ENCODE measurements at regions not wholly inside any gene's neighbourhood (a gene's known extent, or its start where the extent isn't known, plus 50 kb on each side); places are given as distances from the start of the nearest gene placed in this dataset.

DNA sequence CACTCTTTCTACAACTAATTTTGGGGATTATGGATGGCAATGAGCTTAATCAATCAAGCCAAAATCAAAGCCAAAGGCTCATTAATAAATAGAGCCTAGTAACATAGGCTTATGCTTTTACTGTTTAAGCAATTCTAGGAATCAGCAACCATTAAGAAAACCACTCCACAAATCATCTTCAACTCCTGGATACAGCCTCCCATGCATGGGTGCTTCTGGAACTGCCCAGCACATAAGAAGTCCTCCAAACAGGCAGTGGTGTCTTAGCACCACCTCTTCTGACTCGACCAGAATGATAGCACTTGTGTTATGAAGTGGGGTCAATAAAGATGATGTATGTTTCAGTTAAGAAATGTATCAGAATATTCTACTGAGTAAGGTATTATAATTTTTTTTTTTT, 104.4 kb upstream of the SERPINE2 start:
- no TSS peak for BruUV-seq (replicated peaks)
- Mint-ChIP-seq H3K9me3 (ENCODE audit: unreplicated experiment) (peaks cover 4% of the 10 kb centered on the region), H3K36me3 (ENCODE audit: insufficient read depth, unreplicated experiment) (no peaks in the 10 kb centered on the region), H3K27me3 (ENCODE audit: insufficient read depth, unreplicated experiment) (no peaks in the 10 kb centered on the region), H3K4me1 (ENCODE audit: low read depth, unreplicated experiment) (peaks cover 15% of the 10 kb centered on the region), H3K27ac (ENCODE audit: unreplicated experiment) (no peak overlapping the region), H3K4me3 (ENCODE audit: unreplicated experiment) (no peak overlapping the region)
- CTCF ChIA-PET = no interaction called here
- Histone ChIP-seq H3K36me3 (ENCODE audit: control insufficient read depth, insufficient read depth, low read length) (no peaks in the 10 kb centered on the region; the same call in 1 of the 2 replicates), H3K4me3 (ENCODE audit: low read depth, low read length) (no peak overlapping the region), H3K9me3 (no peaks in the 10 kb centered on the region), H3K4me1 (peaks cover 24% of the 10 kb centered on the region), H3K27me3 (replicated peaks; ENCODE audit: control insufficient read depth, insufficient read depth, low read length) (no peaks in the 10 kb centered on the region)
- TF ChIP-seq, protein P1, sequence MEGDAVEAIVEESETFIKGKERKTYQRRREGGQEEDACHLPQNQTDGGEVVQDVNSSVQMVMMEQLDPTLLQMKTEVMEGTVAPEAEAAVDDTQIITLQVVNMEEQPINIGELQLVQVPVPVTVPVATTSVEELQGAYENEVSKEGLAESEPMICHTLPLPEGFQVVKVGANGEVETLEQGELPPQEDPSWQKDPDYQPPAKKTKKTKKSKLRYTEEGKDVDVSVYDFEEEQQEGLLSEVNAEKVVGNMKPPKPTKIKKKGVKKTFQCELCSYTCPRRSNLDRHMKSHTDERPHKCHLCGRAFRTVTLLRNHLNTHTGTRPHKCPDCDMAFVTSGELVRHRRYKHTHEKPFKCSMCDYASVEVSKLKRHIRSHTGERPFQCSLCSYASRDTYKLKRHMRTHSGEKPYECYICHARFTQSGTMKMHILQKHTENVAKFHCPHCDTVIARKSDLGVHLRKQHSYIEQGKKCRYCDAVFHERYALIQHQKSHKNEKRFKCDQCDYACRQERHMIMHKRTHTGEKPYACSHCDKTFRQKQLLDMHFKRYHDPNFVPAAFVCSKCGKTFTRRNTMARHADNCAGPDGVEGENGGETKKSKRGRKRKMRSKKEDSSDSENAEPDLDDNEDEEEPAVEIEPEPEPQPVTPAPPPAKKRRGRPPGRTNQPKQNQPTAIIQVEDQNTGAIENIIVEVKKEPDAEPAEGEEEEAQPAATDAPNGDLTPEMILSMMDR (IDR thresholded peaks at IDR 0.05; ENCODE audit: insufficient read depth in 1 of 2, low read depth in 1 of 2, low read length in 1 of 2, severe bottlenecking in 1 of 2, unreplicated experiment in 1 of 2) = no peak
- no peak for DNase-seq
- intact Hi-C loops (cut with micrococcal nuclease; ENCODE audit: unreplicated experiment) = no loop called here
- POLR2A ChIA-PET = interaction anchor here (0.7 kb wide), 1 partner anchor 173 kb away, joined by 3 read pairs; no protein-coding TSS in a partner anchor

DNA sequence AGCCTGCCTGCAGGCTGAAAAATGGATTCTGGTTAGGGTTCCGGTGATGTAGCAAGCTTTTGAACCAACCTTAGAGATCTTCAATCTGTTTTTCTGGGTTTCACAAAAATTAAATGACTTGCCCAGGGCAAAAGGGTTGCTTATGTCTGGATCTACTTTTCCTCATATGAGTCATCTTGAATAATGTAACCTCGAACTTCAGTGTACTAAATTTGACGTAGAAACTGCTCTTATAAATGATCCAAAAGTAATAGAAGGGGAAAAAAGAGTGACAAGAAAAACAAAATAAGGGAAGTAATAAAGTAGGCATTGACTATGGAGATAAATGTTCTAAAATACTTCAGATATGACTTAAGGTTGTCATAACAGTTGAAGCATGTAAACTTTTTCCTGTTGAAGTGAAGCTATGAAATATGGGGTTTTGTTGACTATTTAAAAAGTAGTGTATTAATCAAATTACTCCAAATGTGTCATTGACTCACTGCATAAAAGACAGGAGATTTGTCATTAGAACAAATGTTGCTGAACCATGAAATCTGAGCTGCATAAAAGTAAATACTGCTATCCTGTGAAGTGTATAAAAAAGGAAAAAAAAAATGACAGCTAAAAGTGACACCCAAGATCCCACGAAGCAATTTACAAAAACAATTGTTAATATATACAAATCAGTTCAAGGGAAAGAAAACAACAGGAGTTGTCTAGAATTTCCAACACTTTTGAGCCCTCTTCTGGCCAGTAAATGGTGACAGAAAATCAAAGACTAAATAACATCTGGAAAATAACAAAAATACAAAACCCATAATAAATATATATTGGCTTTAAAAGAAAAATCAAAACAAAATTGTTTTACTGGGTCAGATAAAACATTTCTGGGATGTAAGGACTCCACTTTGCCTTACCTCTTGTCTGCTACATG, 103.6 kb upstream of the SERPINE2 start:
- H3K9me3 ChIP-seq = no peaks in the 10 kb centered on the region
- H3K4me3 ChIP-seq (ENCODE audit: low read depth, low read length) = no peak overlapping the region
- no TSS peak for BruUV-seq (replicated peaks)
- ChIA-PET CTCF (no interaction called here), POLR2A (interaction anchor here (0.7 kb wide), 1 partner anchor 172 kb away, joined by 3 read pairs; no protein-coding TSS in a partner anchor)
- Mint-ChIP-seq H3K4me3 (ENCODE audit: unreplicated experiment) (no peak overlapping the region), H3K27ac (ENCODE audit: unreplicated experiment) (no peak overlapping the region), H3K27me3 (ENCODE audit: insufficient read depth, unreplicated experiment) (no peaks in the 10 kb centered on the region), H3K36me3 (ENCODE audit: insufficient read depth, unreplicated experiment) (no peaks in the 10 kb centered on the region), H3K4me1 (ENCODE audit: low read depth, unreplicated experiment) (peaks cover 15% of the 10 kb centered on the region), H3K9me3 (ENCODE audit: unreplicated experiment) (peaks cover 8% of the 10 kb centered on the region)
- H3K4me1 ChIP-seq = peaks cover 22% of the 10 kb centered on the region
- TF ChIP-seq, protein P1 (IDR thresholded peaks at IDR 0.05; ENCODE audit: insufficient read depth in 1 of 2, low read depth in 1 of 2, low read length in 1 of 2, severe bottlenecking in 1 of 2, unreplicated experiment in 1 of 2) = no peak
- no peaks in the 10 kb centered on the region for H3K27me3 ChIP-seq (replicated peaks; ENCODE audit: control insufficient read depth, insufficient read depth, low read length)
- intact Hi-C loops (cut with micrococcal nuclease; ENCODE audit: unreplicated experiment) = no loop called here
- no peaks in the 10 kb centered on the region; the same call in 1 of the 2 replicates for H3K36me3 ChIP-seq (ENCODE audit: control insufficient read depth, insufficient read depth, low read length)
- no peak for DNase-seq

GRCh38 chr2:224141304-224141703, 102.2 kb upstream of the SERPINE2 start:
- H3K4me1 Mint-ChIP-seq (ENCODE audit: low read depth, unreplicated experiment) = peaks cover 7% of the 10 kb centered on the region
- Histone ChIP-seq H3K4me3 (ENCODE audit: low read depth, low read length) (no peak overlapping the region), H3K9me3 (no peaks in the 10 kb centered on the region), H3K27me3 (replicated peaks; ENCODE audit: control insufficient read depth, insufficient read depth, low read length) (no peaks in the 10 kb centered on the region), H3K36me3 (ENCODE audit: control insufficient read depth, insufficient read depth, low read length) (no peaks in the 10 kb centered on the region; the same call in 1 of the 2 replicates), H3K4me1 (peaks cover 9% of the 10 kb centered on the region)
- peaks cover 8% of the 10 kb centered on the region for H3K9me3 Mint-ChIP-seq (ENCODE audit: unreplicated experiment)
- POLR2A ChIA-PET = no interaction called here
- TF ChIP-seq, protein P1 (IDR thresholded peaks at IDR 0.05; ENCODE audit: insufficient read depth in 1 of 2, low read depth in 1 of 2, low read length in 1 of 2, severe bottlenecking in 1 of 2, unreplicated experiment in 1 of 2) = no peak
- H3K36me3 Mint-ChIP-seq (ENCODE audit: insufficient read depth, unreplicated experiment) = no peaks in the 10 kb centered on the region
- H3K27me3 Mint-ChIP-seq (ENCODE audit: insufficient read depth, unreplicated experiment) = no peaks in the 10 kb centered on the region
- intact Hi-C loops (cut with micrococcal nuclease; ENCODE audit: unreplicated experiment) = no loop called here
- CTCF ChIA-PET = no interaction called here
- BruUV-seq (replicated peaks) = no TSS peak
- DNase-seq = no peak
- no peak overlapping the region for H3K4me3 Mint-ChIP-seq (ENCODE audit: unreplicated experiment)
- H3K27ac Mint-ChIP-seq (ENCODE audit: unreplicated experiment) = no peak overlapping the region

Data from Caco-2 (cell line).